ENCODE measurements at regions not wholly inside any gene's neighbourhood (a gene's known extent, or its start where the extent isn't known, plus 50 kb on each side); places are given as distances from the start of the nearest gene placed in this dataset.

- no peak for TF ChIP-seq ZNF639 (CRISPR knock-in tag; conservative IDR thresholded peaks at IDR 0.05)
- no peak for TF ChIP-seq PRDM4 (CRISPR knock-in tag; IDR thresholded peaks at IDR 0.05; ENCODE audit: borderline replicate concordance)
- TF ChIP-seq RELA (CRISPR knock-in tag; IDR thresholded peaks at IDR 0.05) = no peak
- TF ChIP-seq MAF1 (CRISPR knock-in tag; IDR thresholded peaks at IDR 0.05; ENCODE audit: borderline replicate concordance) = no peak
- TF ChIP-seq FOXM1 (CRISPR knock-in tag; IDR thresholded peaks at IDR 0.05) = no peak
- TF ChIP-seq CTCF (CRISPR knock-in tag; IDR thresholded peaks at IDR 0.05) = no peak
- TF ChIP-seq ZNF605 (CRISPR knock-in tag; IDR thresholded peaks at IDR 0.05) = no peak
- TF ChIP-seq TP53 (CRISPR knock-in tag; conservative IDR thresholded peaks at IDR 0.05) = no peak
- no peak for TF ChIP-seq USF2 (IDR thresholded peaks at IDR 0.05; ENCODE audit: low read depth, low read length)
- no peak for TF ChIP-seq USF2 (CRISPR knock-in tag; IDR thresholded peaks at IDR 0.05; ENCODE audit: borderline replicate concordance)
- TF ChIP-seq SMAD1 (CRISPR knock-in tag; IDR thresholded peaks at IDR 0.05; ENCODE audit: borderline replicate concordance, low read depth) = no peak
Observed at GRCh38 chr2:406231-406630, 118.3 kb upstream of the ALKAL2 start.

All from HepG2 (cell line).